ENCODE measurements at regions not wholly inside any gene's neighbourhood (a gene's known extent, or its start where the extent isn't known, plus 50 kb on each side); places are given as distances from the start of the nearest gene placed in this dataset.

- Histone ChIP-seq H3K36me3 (replicated peaks in 1 of 2; ENCODE audit: control extremely low read depth in 1 of 2, control insufficient read depth in 1 of 2, extremely low read depth in 1 of 2, insufficient read depth in 2 of 2, low read length in 1 of 2) (no peaks in the 10 kb centered on the region), H3K4me1 (ENCODE audit: control insufficient read depth in 2 of 2, insufficient read depth in 2 of 2, low read length in 2 of 2) (no peaks in the 10 kb centered on the region), H4K20me1 (ENCODE audit: control insufficient read depth, insufficient read depth, low read length, poor library complexity, severe bottlenecking) (no peaks in the 10 kb centered on the region), H3K4me3 (ENCODE audit: control extremely low read depth in 1 of 5, extremely low read depth in 1 of 5, insufficient read depth in 1 of 5, low read depth in 2 of 5, low read length in 4 of 5) (no peak overlapping the region), H3K27ac (ENCODE audit: low read length in 2 of 2) (no peak overlapping the region), H3K9me3 (ENCODE audit: control extremely low read depth in 1 of 3, control insufficient read depth in 2 of 3, insufficient read depth in 1 of 3, low read length in 2 of 3) (no peaks in the 10 kb centered on the region), H3K27me3 (replicated peaks in 1 of 4; ENCODE audit: control extremely low read depth in 1 of 4, control insufficient read depth in 3 of 4, insufficient read depth in 4 of 4, low read length in 3 of 4) (no peaks in the 10 kb centered on the region), H3K79me2 (ENCODE audit: control insufficient read depth, insufficient read depth, low read length) (no peaks in the 10 kb centered on the region), H2AFZ (ENCODE audit: insufficient read depth, low read depth, low read length, poor library complexity, severe bottlenecking) (no peak overlapping the region), H3K9ac (ENCODE audit: low read length) (no peak overlapping the region), H3K4me2 (replicated peaks; ENCODE audit: low read depth, low read length, poor library complexity, severe bottlenecking) (no peak overlapping the region)
- CTCF ChIA-PET: no interaction called here
- ATAC-seq (ENCODE audit: low read depth): no peak
- intact Hi-C loops (cut with micrococcal nuclease): no loop called here
- Mint-ChIP-seq H3K9me3 (ENCODE audit: insufficient read depth) (peaks cover 2% of the 10 kb centered on the region), H3K27me3 (no peaks in the 10 kb centered on the region), H3K4me1 (no peaks in the 10 kb centered on the region), H3K27ac (no peak overlapping the region), H3K4me3 (no peak overlapping the region)
- TF ChIP-seq CTCF (IDR thresholded peaks at IDR 0.05) (no peak), EZH2 (IDR thresholded peaks at IDR 0.05; ENCODE audit: borderline replicate concordance, insufficient read depth, low read depth, low read length, poor library complexity, severe bottlenecking) (no peak)
- 83% methylated on average over 1 of the region's 2 CpGs for WGBS (ENCODE audit: insufficient coverage)
- POLR2A ChIA-PET: no interaction called here
- no peak for DNase-seq
Observed at GRCh38 chr16:75952124-75952523, 225.8 kb upstream of the CPHXL start.

GRCh38 chr16:75957870-75958269 lies 231.6 kb upstream of the CPHXL start:
- no peaks in the 10 kb centered on the region for H3K4me1 Mint-ChIP-seq
- Histone ChIP-seq H2AFZ (ENCODE audit: insufficient read depth, low read depth, low read length, poor library complexity, severe bottlenecking) (no peak overlapping the region), H3K27ac (ENCODE audit: low read length in 2 of 2) (no peak overlapping the region), H3K27me3 (replicated peaks in 1 of 4; ENCODE audit: control extremely low read depth in 1 of 4, control insufficient read depth in 3 of 4, insufficient read depth in 4 of 4, low read length in 3 of 4) (no peaks in the 10 kb centered on the region), H3K9me3 (ENCODE audit: control extremely low read depth in 1 of 3, control insufficient read depth in 2 of 3, insufficient read depth in 1 of 3, low read length in 2 of 3) (no peaks in the 10 kb centered on the region), H3K79me2 (ENCODE audit: control insufficient read depth, insufficient read depth, low read length) (no peaks in the 10 kb centered on the region), H3K4me2 (replicated peaks; ENCODE audit: low read depth, low read length, poor library complexity, severe bottlenecking) (no peak overlapping the region), H3K36me3 (replicated peaks in 1 of 2; ENCODE audit: control extremely low read depth in 1 of 2, control insufficient read depth in 1 of 2, extremely low read depth in 1 of 2, insufficient read depth in 2 of 2, low read length in 1 of 2) (no peaks in the 10 kb centered on the region), H4K20me1 (ENCODE audit: control insufficient read depth, insufficient read depth, low read length, poor library complexity, severe bottlenecking) (no peaks in the 10 kb centered on the region), H3K4me3 (ENCODE audit: control extremely low read depth in 1 of 5, extremely low read depth in 1 of 5, insufficient read depth in 1 of 5, low read depth in 2 of 5, low read length in 4 of 5) (no peak overlapping the region), H3K9ac (ENCODE audit: low read length) (no peak overlapping the region), H3K4me1 (ENCODE audit: control insufficient read depth in 2 of 2, insufficient read depth in 2 of 2, low read length in 2 of 2) (no peaks in the 10 kb centered on the region)
- CTCF ChIA-PET: no interaction called here
- no peak overlapping the region for H3K27ac Mint-ChIP-seq
- no peak overlapping the region for H3K4me3 Mint-ChIP-seq
- ATAC-seq (ENCODE audit: low read depth): no peak
- TF ChIP-seq CTCF (IDR thresholded peaks at IDR 0.05) (no peak), EZH2 (IDR thresholded peaks at IDR 0.05; ENCODE audit: borderline replicate concordance, insufficient read depth, low read depth, low read length, poor library complexity, severe bottlenecking) (no peak)
- WGBS (ENCODE audit: insufficient coverage): 92% methylated on average over 2 of the region's 6 CpGs
- POLR2A ChIA-PET: no interaction called here
- peaks cover 2% of the 10 kb centered on the region for H3K9me3 Mint-ChIP-seq (ENCODE audit: insufficient read depth)
- no peak for DNase-seq
- H3K27me3 Mint-ChIP-seq: no peaks in the 10 kb centered on the region
- intact Hi-C loops (cut with micrococcal nuclease): no loop called here

All from B cell (primary cell).